GM10248 (cell line): ENCODE measurements at regions not wholly inside any gene's neighbourhood (a gene's known extent, or its start where the extent isn't known, plus 50 kb on each side); places are given as distances from the start of the nearest gene placed in this dataset.

Source experiments
- CTCF ChIA-PET: fragments of 300-600 bp; sonication (Branson Sonifier 250); formaldehyde crosslinking; extraction: SDS; loops from one replicate; lab custom pipeline; 2021; ENCODE audit warnings: antibody characterized with exemption; lab: Yijun Ruan, JAX
- POLR2A ChIA-PET: fragments of 350-650 bp; sonication (Branson Sonifier 250); formaldehyde crosslinking; extraction: SDS; loops from one replicate; lab custom pipeline; 2020; ENCODE audit warnings: antibody characterized with exemption; lab: Yijun Ruan, JAX
- DNase-seq: peaks from one replicate; pipeline ENCODE4 v3.0.0; 2012; ENCODE audit errors: extremely low spot score
- CTCF ChIP-seq: IDR thresholded peaks from 2 replicates; pipeline ENCODE4 v1.5.1; 2012; ENCODE audit warnings: mild to moderate bottlenecking, low read depth; ENCODE audit errors: extremely low read depth, missing control alignments, control extremely low read depth

- no peak for DNase-seq
- POLR2A ChIA-PET: no interaction called here
- CTCF ChIA-PET: interaction anchor here (1.1 to 1.2 kb wide), 2 partner anchors 40 to 94 kb away, joined by 3 read pairs; no protein-coding TSS in a partner anchor
- no peak for TF ChIP-seq CTCF
Observed at GRCh38 chr17:34107019-34107418, 148.1 kb upstream of the CCL2 start.

- DNase-seq: no peak
- TF ChIP-seq CTCF: no peak
- CTCF ChIA-PET: no interaction called here
- POLR2A ChIA-PET: no interaction called here
Observed at GRCh38 chr17:34110315-34110714, 144.8 kb upstream of the CCL2 start.

- POLR2A ChIA-PET: no interaction called here
- TF ChIP-seq CTCF: no peak
- CTCF ChIA-PET: no interaction called here
- DNase-seq: no peak
Observed at GRCh38 chr17:34113089-34113488, 142.0 kb upstream of the CCL2 start.

GRCh38 chr17:34114174-34114573, 140.9 kb upstream of the CCL2 start:
- CTCF ChIA-PET: interaction anchor here (0.7 to 1.0 kb wide), 2 partner anchors 18 to 33 kb away, joined by 3 read pairs; no protein-coding TSS in a partner anchor
- POLR2A ChIA-PET: no interaction called here
- no peak for DNase-seq
- no peak for TF ChIP-seq CTCF

GRCh38 chr17:34116306-34116705, 138.8 kb upstream of the CCL2 start:
- CTCF ChIA-PET: no interaction called here
- DNase-seq: no peak
- TF ChIP-seq CTCF: no peak
- POLR2A ChIA-PET: no interaction called here

- no peak for DNase-seq
- no peak for TF ChIP-seq CTCF
- ChIA-PET POLR2A (no interaction called here), CTCF (no interaction called here)
Observed at GRCh38 chr17:34117332-34117731, 137.8 kb upstream of the CCL2 start.

GRCh38 chr17:34117811-34118210, 137.3 kb upstream of the CCL2 start:
- no peak for TF ChIP-seq CTCF
- ChIA-PET CTCF (no interaction called here), POLR2A (no interaction called here)
- no peak for DNase-seq
